SK-N-MC (cell line): ENCODE measurements at regions not wholly inside any gene's neighbourhood (a gene's known extent, or its start where the extent isn't known, plus 50 kb on each side); places are given as distances from the start of the nearest gene placed in this dataset.
"Not testable (repeated sequence)": the region's sequence is repeated elsewhere in the genome, so short reads cannot be mapped to it uniquely, and the experiment has no call there.

ENCODE experiments used
- DNase-seq: peaks from one replicate; pipeline ENCODE4 v3.0.0-alpha.2; 2011; ENCODE audit warnings: low read depth, low spot score
- H3K27ac ChIP-seq: fragments of 200-600 bp; sonication (generic); 2 replicates; pipeline ENCODE4 v1.5.1; 2016; ENCODE audit warnings: mixed run types
- H3K36me3 ChIP-seq: fragments of 200-600 bp; sonication (generic); 2 replicates; pipeline ENCODE4 v1.6.1; 2017; ENCODE audit warnings: antibody characterized with exemption, low read length, mixed read lengths; ENCODE audit not compliant: insufficient read depth
- H3K4me3 ChIP-seq: fragments of 200-600 bp; sonication (generic); 2 replicates; pipeline ENCODE4 v1.5.1; 2016
- H3K9ac ChIP-seq: fragments of 200-600 bp; sonication (generic); 2 replicates; pipeline ENCODE4 v1.8.0; 2017; ENCODE audit warnings: mixed run types, mixed read lengths; ENCODE audit not compliant: insufficient read length
- H3K9me3 ChIP-seq: fragments of 200-600 bp; sonication (generic); 2 replicates; pipeline ENCODE4 v1.6.1; 2017; ENCODE audit warnings: low read depth, mild to moderate bottlenecking, antibody characterized with exemption, low read length, moderate library complexity, mixed read lengths
- EZH2 ChIP-seq: fragments of 200-600 bp; sonication (generic); IDR thresholded peaks from one replicate; pipeline ENCODE4 v1.6.1; 2017; ENCODE audit warnings: antibody characterized with exemption
- FOXP2 ChIP-seq: optimal IDR thresholded peaks from 2 replicates; pipeline ENCODE3; 2011; ENCODE audit warnings: mild to moderate bottlenecking, moderate library complexity; ENCODE audit not compliant: insufficient read depth; ENCODE audit errors: extremely low read length, control extremely low read depth
- POLR2AphosphoS5 ChIP-seq: IDR thresholded peaks from 2 replicates; pipeline ENCODE4 v1.6.1; 2012; ENCODE audit warnings: mild to moderate bottlenecking, low read depth, low read length, borderline replicate concordance

DNA sequence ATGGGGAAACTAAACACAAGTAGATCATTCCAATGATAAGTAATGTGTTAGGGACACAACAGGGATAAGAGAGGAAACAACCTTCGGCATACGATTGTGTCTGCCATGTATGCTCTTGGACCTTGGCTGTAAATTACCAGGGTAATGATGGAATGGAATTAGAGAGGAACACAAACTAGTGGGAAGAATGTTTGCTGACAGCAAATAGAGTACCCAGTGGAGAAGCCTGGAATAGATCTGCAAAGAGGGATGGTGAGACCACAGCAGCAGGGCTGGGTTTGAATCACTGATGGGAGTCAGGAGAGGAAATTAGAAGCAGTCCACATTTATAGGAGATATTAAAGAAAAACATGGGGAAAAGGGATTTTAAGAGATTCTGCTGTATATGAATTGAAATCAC is 172.8 kb downstream of the LRIG3 start:
- Histone ChIP-seq H3K27ac (no peak overlapping the region), H3K9me3 (no peaks in the 10 kb centered on the region), H3K4me3 (no peak overlapping the region), H3K36me3 (no peaks in the 10 kb centered on the region), H3K9ac (no peak overlapping the region)
- TF ChIP-seq FOXP2: no peak
- no peak for TF ChIP-seq EZH2
- no peak for TF ChIP-seq POLR2AphosphoS5
- DNase-seq: no peak

- no peaks in the 10 kb centered on the region for H3K9me3 ChIP-seq
- no peaks in the 10 kb centered on the region for H3K36me3 ChIP-seq
- no peak overlapping the region for H3K27ac ChIP-seq
- H3K4me3 ChIP-seq: no peak overlapping the region
- DNase-seq: no peak
- no peak overlapping the region for H3K9ac ChIP-seq
- TF ChIP-seq FOXP2 (no peak), POLR2AphosphoS5 (no peak), EZH2 (no peak)
These were observed 169.8 kb downstream of the LRIG3 start for GRCh38 chr12:58750484-58750883.

DNA sequence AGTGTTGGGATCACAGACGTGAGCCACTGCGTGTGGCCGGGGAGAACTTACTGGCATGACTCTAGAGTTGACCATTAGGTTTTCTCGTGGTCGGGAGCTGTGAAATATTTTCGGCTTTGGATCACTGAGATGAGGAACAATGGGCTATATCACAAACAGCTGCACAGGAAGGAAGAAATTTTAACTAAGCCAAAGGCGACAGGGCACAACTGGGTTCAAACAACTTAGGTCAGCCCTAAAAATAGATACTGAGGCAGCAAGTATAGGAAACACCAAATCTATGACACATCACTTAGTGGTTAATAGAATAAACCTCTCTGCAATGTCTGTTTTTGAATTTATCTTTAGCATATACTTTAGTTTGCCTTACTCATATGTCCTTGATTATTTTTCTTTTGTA is 162.9 kb downstream of the LRIG3 start:
- no peak overlapping the region for H3K9ac ChIP-seq
- H3K36me3 ChIP-seq: no peaks in the 10 kb centered on the region
- H3K4me3 ChIP-seq: no peak overlapping the region
- no peak for TF ChIP-seq POLR2AphosphoS5
- no peak for TF ChIP-seq FOXP2
- TF ChIP-seq EZH2: no peak
- H3K9me3 ChIP-seq: no peaks in the 10 kb centered on the region
- H3K27ac ChIP-seq: no peak overlapping the region
- DNase-seq: no peak

GRCh38 chr12:58759745-58760144 is 160.6 kb downstream of the LRIG3 start:
- H3K27ac ChIP-seq, DNase-seq, H3K9me3 ChIP-seq, H3K4me3 ChIP-seq, H3K9ac ChIP-seq, H3K36me3 ChIP-seq: not testable (repeated sequence)

GRCh38 chr12:58761308-58761707 is 159.0 kb downstream of the LRIG3 start:
- TF ChIP-seq FOXP2 (no peak), EZH2 (no peak), POLR2AphosphoS5 (no peak)
- Histone ChIP-seq H3K9me3 (no peaks in the 10 kb centered on the region), H3K27ac (no peak overlapping the region), H3K9ac (no peak overlapping the region), H3K4me3 (no peak overlapping the region), H3K36me3 (no peaks in the 10 kb centered on the region)
- DNase-seq: no peak

DNA sequence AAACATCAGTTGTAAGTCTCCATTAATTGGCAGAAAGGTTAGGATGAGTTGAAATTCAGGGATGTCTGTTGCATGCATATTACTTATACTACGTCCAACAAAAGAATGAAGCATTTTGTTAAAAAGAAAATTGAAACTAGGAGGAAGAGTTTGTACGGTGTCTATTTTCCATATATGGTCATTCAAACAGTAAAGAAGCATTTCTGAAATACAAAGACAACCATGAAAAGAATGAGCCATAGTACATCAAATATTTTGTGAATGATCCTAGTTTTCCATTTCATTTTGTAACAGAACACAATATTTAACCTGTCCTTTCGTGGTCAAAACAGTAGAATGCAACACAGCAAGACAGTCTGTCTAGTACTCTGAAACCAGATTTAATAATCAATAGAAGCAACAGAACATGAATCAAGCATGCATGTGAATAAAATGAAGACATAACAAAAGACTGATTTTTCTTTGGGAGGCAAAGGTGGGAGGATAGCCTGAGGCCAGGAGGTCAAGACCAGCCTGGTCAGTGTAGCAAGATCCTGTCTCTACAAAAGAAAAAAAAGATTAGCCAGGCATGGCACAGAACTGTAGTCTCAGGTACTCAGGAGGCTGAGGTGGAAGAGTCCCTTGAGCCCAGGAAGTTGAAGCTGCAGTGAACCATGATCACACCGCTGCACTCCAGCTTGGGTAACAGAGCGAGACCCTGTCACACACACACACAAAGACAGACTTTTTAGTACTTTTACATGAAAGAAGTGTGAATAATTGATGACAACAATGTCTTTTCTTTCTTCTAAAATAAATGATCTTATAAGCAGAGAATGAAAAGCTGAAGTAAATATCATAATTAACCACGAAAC is 156.0 kb downstream of the LRIG3 start:
- Histone ChIP-seq H3K36me3 (no peaks in the 10 kb centered on the region), H3K27ac (no peak overlapping the region), H3K9ac (no peak overlapping the region), H3K9me3 (no peaks in the 10 kb centered on the region), H3K4me3 (no peak overlapping the region)
- TF ChIP-seq FOXP2: no peak
- TF ChIP-seq POLR2AphosphoS5: no peak
- TF ChIP-seq EZH2: no peak
- no peak for DNase-seq

DNA sequence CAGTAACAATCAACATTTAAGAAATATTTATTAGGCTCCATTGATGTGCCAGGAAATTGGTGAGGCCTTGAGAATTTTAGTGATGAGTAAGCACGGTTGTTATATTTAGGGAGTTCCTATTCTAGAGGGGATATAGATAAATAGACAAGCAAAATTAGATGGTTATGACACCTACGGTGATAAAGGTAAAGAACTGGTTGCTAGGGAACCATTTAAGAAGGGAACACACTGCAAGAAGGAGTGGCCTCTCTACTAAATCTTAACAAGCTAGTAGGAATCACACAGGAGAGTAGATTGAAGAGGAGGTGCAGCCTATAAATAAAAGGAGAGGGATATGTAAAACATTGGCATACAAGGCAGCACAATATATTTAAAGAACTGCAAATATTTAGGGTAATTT is 155.2 kb downstream of the LRIG3 start:
- H3K4me3 ChIP-seq: no peak overlapping the region
- no peak for TF ChIP-seq FOXP2
- TF ChIP-seq EZH2: no peak
- TF ChIP-seq POLR2AphosphoS5: no peak
- no peak for DNase-seq
- H3K9me3 ChIP-seq: no peaks in the 10 kb centered on the region
- H3K27ac ChIP-seq: no peak overlapping the region
- H3K9ac ChIP-seq: no peak overlapping the region
- no peaks in the 10 kb centered on the region for H3K36me3 ChIP-seq

GRCh38 chr12:58765653-58766512 is 154.4 kb downstream of the LRIG3 start:
- Histone ChIP-seq H3K27ac (no peak overlapping the region), H3K9ac (no peak overlapping the region), H3K36me3 (no peaks in the 10 kb centered on the region), H3K4me3 (no peak overlapping the region), H3K9me3 (no peaks in the 10 kb centered on the region)
- TF ChIP-seq EZH2: no peak
- no peak for DNase-seq

- Histone ChIP-seq H3K4me3 (no peak overlapping the region), H3K27ac (no peak overlapping the region), H3K9me3 (no peaks in the 10 kb centered on the region), H3K36me3 (no peaks in the 10 kb centered on the region), H3K9ac (no peak overlapping the region)
- TF ChIP-seq FOXP2 (no peak), POLR2AphosphoS5 (no peak), EZH2 (no peak)
- DNase-seq: no peak
These were observed 153.8 kb downstream of the LRIG3 start for GRCh38 chr12:58766513-58766870.
